ENCODE measurements at regions not wholly inside any gene's neighbourhood (a gene's known extent, or its start where the extent isn't known, plus 50 kb on each side); places are given as distances from the start of the nearest gene placed in this dataset.

DNA sequence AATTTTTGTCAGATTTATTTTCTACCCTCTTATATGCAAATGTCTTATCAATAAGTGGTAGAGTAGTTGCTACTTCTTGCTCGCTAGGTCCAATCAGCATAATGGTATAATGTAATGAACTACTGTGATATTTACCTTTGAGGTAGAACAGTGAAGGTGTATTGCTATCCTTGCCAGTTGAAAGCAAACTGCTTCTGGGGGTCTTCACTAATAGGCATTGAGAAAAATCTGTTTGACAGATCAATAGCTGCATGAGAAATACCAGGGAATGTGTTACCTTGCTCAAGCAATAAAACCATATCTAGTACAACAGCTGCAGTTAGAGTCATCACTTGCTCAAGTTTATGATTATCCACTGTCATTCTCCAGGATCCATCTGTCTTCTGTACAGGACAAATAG lies 50.1 kb upstream of the EFEMP1 start:
- no peak overlapping the region for H3K4me3 ChIP-seq (ENCODE audit: low read length)
- WGBS, result 91% methylated on average over 1 of the region's 1 CpG
- H3K27me3 ChIP-seq (ENCODE audit: insufficient read depth, low read length), result no peaks in the 10 kb centered on the region
- no peak overlapping the region for H3K27ac ChIP-seq (ENCODE audit: low read depth, low read length)
- H3K9me3 ChIP-seq (ENCODE audit: insufficient read depth, low read depth, low read length), result no peaks in the 10 kb centered on the region
- peaks cover 4% of the 10 kb centered on the region; the same call in 1 of the 2 replicates for H3K4me1 ChIP-seq (ENCODE audit: insufficient read depth, low read length)
- no peaks in the 10 kb centered on the region for H3K36me3 ChIP-seq (ENCODE audit: insufficient read depth, low read length)
- no peak overlapping the region for H3K9ac ChIP-seq (ENCODE audit: low read depth, low read length)

DNA sequence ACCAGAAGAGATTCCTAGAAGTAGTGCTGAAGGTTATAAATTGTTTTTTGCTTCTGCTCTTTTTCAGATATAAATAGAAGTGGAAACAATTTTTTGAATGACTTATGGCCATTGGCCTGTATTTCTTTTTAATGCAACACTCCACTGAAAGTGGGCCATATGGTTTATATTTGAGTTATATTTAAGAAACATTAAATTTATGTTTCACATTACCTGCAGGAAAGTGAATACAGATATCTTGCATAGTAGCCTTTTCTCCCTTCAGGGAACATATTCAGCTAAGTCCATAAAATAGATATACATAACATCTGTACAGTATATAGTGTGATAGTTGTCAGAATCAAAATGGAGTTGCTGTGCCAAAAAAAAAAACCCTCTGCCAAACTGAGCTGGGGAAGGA lies 53.1 kb upstream of the EFEMP1 start:
- H3K4me3 ChIP-seq (ENCODE audit: low read length), result no peak overlapping the region
- no peaks in the 10 kb centered on the region for H3K36me3 ChIP-seq (ENCODE audit: insufficient read depth, low read length)
- H3K4me1 ChIP-seq (ENCODE audit: insufficient read depth, low read length), result peaks cover 10% of the 10 kb centered on the region
- no peaks in the 10 kb centered on the region for H3K27me3 ChIP-seq (ENCODE audit: insufficient read depth, low read length)
- H3K9me3 ChIP-seq (ENCODE audit: insufficient read depth, low read depth, low read length), result no peaks in the 10 kb centered on the region
- H3K27ac ChIP-seq (ENCODE audit: low read depth, low read length), result no peak overlapping the region
- H3K9ac ChIP-seq (ENCODE audit: low read depth, low read length), result no peak overlapping the region

DNA sequence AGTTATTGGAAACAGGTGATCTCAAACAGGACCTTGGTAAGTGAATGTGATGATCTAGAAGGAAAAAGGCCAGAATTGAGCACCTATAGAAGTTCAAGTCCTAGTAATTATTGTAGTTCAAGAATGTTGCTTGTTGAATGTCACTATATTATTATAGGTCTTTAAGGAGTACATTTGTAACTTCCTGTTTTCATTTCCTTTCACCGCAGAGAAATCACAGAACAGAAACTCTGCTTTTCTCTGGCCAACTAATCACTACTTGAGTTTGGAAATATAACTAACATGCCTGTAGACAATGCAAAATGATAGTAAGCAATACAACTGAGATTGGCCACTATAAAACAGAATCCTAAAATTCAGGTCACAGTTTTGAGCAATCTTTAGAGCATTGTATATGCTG lies 61.8 kb upstream of the EFEMP1 start:
- Histone ChIP-seq H3K4me1 (ENCODE audit: insufficient read depth, low read length) (peaks cover 6% of the 10 kb centered on the region; the same call in 1 of the 2 replicates), H3K27ac (ENCODE audit: low read depth, low read length) (no peak overlapping the region), H3K27me3 (ENCODE audit: insufficient read depth, low read length) (no peaks in the 10 kb centered on the region), H3K9me3 (ENCODE audit: insufficient read depth, low read depth, low read length) (no peaks in the 10 kb centered on the region), H3K9ac (ENCODE audit: low read depth, low read length) (no peak overlapping the region), H3K4me3 (ENCODE audit: low read length) (no peak overlapping the region), H3K36me3 (ENCODE audit: insufficient read depth, low read length) (no peaks in the 10 kb centered on the region)
- WGBS, result 100% methylated on average over 1 of the region's 1 CpG

DNA sequence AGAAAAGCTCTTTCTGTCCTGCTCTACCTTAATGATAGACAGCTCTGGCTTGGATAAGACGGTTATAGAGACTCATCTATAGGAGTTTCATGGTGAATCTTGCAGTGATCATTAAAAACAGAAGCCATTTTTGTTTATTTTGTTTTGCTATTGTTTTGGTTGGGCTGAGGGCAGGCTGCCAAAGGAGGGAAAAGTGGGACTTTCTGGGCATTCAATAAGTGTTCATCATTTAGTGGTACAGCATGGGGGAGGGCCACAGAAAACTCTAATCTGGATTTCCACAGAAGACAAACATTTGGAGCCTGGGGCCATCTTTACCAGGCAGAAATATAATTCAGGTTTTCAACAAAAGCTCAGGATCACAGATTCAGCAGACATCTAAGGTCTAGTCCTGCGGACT lies 62.4 kb upstream of the EFEMP1 start:
- H3K27ac ChIP-seq (ENCODE audit: low read depth, low read length), result no peak overlapping the region
- H3K36me3 ChIP-seq (ENCODE audit: insufficient read depth, low read length), result no peaks in the 10 kb centered on the region
- WGBS, result 93% methylated on average over 2 of the region's 2 CpGs
- H3K27me3 ChIP-seq (ENCODE audit: insufficient read depth, low read length), result no peaks in the 10 kb centered on the region
- H3K4me3 ChIP-seq (ENCODE audit: low read length), result no peak overlapping the region
- no peak overlapping the region for H3K9ac ChIP-seq (ENCODE audit: low read depth, low read length)
- H3K9me3 ChIP-seq (ENCODE audit: insufficient read depth, low read depth, low read length), result no peaks in the 10 kb centered on the region
- peaks cover 1% of the 10 kb centered on the region; the same call in 1 of the 2 replicates for H3K4me1 ChIP-seq (ENCODE audit: insufficient read depth, low read length)

DNA sequence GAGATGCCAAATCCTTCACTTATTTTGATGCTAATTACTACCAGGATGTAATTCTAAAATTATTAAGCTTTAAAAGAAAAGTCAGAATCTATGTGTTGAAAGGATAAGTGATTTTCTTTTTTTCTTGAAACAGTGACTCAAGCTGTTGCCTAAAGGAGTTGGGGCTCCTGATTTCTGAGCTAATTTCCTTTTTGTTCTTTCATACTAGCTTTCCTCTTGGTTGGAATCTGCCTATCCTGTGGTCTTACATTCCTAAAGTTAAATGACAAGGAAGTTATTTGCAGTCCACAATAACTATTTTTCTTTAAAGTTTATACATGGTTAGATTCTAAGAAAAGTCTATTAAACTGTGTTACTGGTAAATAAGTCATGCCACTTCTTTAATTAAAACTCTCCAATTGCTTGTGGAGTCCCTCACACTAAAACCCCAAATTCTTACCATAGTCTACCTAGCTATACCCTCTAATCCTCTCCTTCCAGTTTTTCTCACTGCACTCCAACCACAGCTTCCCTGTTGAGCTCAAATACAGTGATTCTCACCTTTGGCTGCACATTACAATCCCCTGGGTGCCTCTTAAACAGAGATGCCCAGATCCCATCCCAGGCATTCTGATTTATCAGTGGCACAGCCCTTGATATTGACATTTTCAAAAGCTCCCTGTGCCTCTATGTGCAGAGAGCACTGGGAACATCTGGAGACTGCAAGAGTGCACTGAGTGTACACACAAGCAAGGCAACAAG lies 63.3 kb upstream of the EFEMP1 start:
- H3K9ac ChIP-seq (ENCODE audit: low read depth, low read length), result no peak overlapping the region
- H3K9me3 ChIP-seq (ENCODE audit: insufficient read depth, low read depth, low read length), result no peaks in the 10 kb centered on the region
- no peaks in the 10 kb centered on the region for H3K27me3 ChIP-seq (ENCODE audit: insufficient read depth, low read length)
- H3K27ac ChIP-seq (ENCODE audit: low read depth, low read length), result no peak overlapping the region
- H3K4me3 ChIP-seq (ENCODE audit: low read length), result no peak overlapping the region
- no peaks in the 10 kb centered on the region for H3K36me3 ChIP-seq (ENCODE audit: insufficient read depth, low read length)
- no peaks in the 10 kb centered on the region for H3K4me1 ChIP-seq (ENCODE audit: insufficient read depth, low read length)

DNA sequence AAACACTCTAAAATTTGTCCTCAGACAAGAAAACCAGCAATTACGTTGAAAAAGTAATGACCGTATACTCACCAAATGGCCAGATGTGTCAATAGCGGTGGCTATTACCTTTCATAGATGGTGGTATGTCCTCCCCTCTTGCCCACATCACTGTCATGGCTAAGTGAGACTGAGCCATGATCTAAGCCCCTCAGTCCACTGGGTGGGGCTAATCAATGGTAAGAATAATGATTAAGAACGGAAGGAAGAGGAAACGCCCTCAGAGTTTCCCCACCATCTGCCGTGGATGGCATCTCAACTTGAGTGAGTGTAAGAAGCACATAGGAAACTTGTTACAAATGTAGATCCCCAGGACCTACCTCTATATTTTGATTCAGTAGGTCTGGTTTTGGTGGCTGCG lies 65.8 kb upstream of the EFEMP1 start:
- 95% methylated on average over 7 of the region's 7 CpGs for WGBS
- no peaks in the 10 kb centered on the region for H3K9me3 ChIP-seq (ENCODE audit: insufficient read depth, low read depth, low read length)
- no peaks in the 10 kb centered on the region for H3K36me3 ChIP-seq (ENCODE audit: insufficient read depth, low read length)
- H3K27ac ChIP-seq (ENCODE audit: low read depth, low read length), result no peak overlapping the region
- H3K4me3 ChIP-seq (ENCODE audit: low read length), result no peak overlapping the region
- no peaks in the 10 kb centered on the region for H3K27me3 ChIP-seq (ENCODE audit: insufficient read depth, low read length)
- no peak overlapping the region for H3K9ac ChIP-seq (ENCODE audit: low read depth, low read length)
- no peaks in the 10 kb centered on the region for H3K4me1 ChIP-seq (ENCODE audit: insufficient read depth, low read length)

DNA sequence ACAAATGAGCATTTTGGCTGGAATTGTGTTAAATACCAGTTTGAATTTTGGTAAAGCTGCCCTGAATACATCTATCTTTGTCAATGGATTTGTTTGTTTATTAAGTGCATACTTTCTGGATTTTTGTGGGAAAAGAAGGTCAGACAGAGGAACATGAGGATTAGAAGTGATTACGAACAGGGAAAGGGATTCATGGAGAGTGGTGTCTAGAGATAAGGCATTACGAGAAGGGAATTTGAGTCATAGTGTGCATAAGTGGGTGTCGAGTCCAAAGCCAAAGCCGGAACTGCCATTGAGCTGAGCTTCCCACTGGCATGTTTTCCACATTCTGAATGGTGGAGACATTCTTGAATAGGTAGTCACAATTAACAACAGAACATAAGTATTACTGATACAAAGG lies 68.9 kb upstream of the EFEMP1 start:
- no peak overlapping the region for H3K4me3 ChIP-seq (ENCODE audit: low read length)
- WGBS, result 89% methylated on average over 4 of the region's 4 CpGs
- H3K36me3 ChIP-seq (ENCODE audit: insufficient read depth, low read length), result no peaks in the 10 kb centered on the region
- H3K9me3 ChIP-seq (ENCODE audit: insufficient read depth, low read depth, low read length), result no peaks in the 10 kb centered on the region
- H3K27me3 ChIP-seq (ENCODE audit: insufficient read depth, low read length), result no peaks in the 10 kb centered on the region
- H3K27ac ChIP-seq (ENCODE audit: low read depth, low read length), result no peak overlapping the region
- no peak overlapping the region for H3K9ac ChIP-seq (ENCODE audit: low read depth, low read length)
- H3K4me1 ChIP-seq (ENCODE audit: insufficient read depth, low read length), result no peaks in the 10 kb centered on the region

DNA sequence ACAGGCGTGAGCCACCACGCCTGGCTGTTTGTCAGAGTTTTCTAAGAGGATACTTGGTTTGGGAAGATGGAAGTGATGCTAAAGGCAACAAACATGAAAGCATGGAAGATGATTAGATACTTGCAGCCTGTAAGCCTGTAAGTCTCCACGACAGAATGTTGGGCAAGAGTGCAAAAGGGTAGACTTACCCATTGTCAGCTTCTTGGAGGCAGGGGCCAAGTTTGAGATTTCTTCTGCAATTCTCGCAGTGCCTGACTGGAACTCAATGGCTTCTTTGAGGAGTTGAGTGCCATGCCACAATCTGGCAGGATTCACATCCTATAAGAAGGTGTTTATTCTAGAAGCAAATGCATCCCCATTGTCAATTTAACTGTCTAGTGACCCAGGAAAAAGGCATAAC lies 70.1 kb upstream of the EFEMP1 start:
- Histone ChIP-seq H3K4me1 (ENCODE audit: insufficient read depth, low read length) (no peaks in the 10 kb centered on the region), H3K9me3 (ENCODE audit: insufficient read depth, low read depth, low read length) (no peaks in the 10 kb centered on the region), H3K27ac (ENCODE audit: low read depth, low read length) (no peak overlapping the region), H3K4me3 (ENCODE audit: low read length) (no peak overlapping the region), H3K27me3 (ENCODE audit: insufficient read depth, low read length) (no peaks in the 10 kb centered on the region), H3K9ac (ENCODE audit: low read depth, low read length) (no peak overlapping the region), H3K36me3 (ENCODE audit: insufficient read depth, low read length) (no peaks in the 10 kb centered on the region)
- WGBS, result 90% methylated on average over 4 of the region's 4 CpGs

DNA sequence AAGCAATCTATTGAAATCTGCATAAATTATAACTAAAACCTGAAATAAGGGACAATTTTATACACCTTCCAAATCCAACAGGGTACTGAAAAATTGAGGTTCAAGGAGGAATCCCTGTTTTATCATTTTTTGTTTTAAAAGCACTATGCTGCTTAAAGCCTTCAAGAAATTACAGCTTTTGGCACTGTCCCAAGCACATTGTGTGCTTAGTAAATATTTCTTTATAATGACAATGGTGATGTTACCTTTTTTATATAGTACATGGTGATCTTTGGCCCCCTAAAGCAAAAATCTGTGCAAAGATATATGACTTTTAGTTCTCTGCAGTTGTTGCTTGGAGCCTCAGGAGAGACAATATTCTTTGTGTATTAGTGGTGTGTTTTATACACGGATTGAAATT lies 71.6 kb upstream of the EFEMP1 start:
- WGBS, result no CpG with 5 or more reads among the region's 1 CpG
- Histone ChIP-seq H3K36me3 (ENCODE audit: insufficient read depth, low read length) (no peaks in the 10 kb centered on the region), H3K27me3 (ENCODE audit: insufficient read depth, low read length) (no peaks in the 10 kb centered on the region), H3K27ac (ENCODE audit: low read depth, low read length) (no peak overlapping the region), H3K9me3 (ENCODE audit: insufficient read depth, low read depth, low read length) (no peaks in the 10 kb centered on the region), H3K9ac (ENCODE audit: low read depth, low read length) (no peak overlapping the region), H3K4me1 (ENCODE audit: insufficient read depth, low read length) (no peaks in the 10 kb centered on the region), H3K4me3 (ENCODE audit: low read length) (no peak overlapping the region)

DNA sequence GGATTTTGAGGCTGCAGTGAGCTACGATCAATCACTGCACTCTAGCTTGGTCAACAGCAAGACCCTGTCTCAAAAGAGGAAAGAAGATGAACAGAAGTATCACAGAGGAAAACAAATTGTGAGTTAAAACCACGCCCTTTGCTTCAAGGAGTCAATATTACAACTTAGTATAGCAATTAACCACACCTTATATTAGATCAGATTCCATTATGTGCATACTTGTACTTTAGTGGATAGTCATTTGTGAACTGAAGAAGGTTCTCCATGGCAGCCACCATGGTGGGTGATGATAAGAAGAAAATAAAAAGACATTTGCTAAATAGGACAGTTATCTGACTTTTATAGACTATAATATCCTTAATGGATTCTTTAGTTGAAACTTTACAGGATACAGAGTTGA lies 72.3 kb upstream of the EFEMP1 start:
- 86% methylated on average over 2 of the region's 2 CpGs for WGBS
- Histone ChIP-seq H3K36me3 (ENCODE audit: insufficient read depth, low read length) (no peaks in the 10 kb centered on the region), H3K9ac (ENCODE audit: low read depth, low read length) (no peak overlapping the region), H3K27me3 (ENCODE audit: insufficient read depth, low read length) (no peaks in the 10 kb centered on the region), H3K4me3 (ENCODE audit: low read length) (no peak overlapping the region), H3K27ac (ENCODE audit: low read depth, low read length) (no peak overlapping the region), H3K9me3 (ENCODE audit: insufficient read depth, low read depth, low read length) (no peaks in the 10 kb centered on the region), H3K4me1 (ENCODE audit: insufficient read depth, low read length) (no peaks in the 10 kb centered on the region)

DNA sequence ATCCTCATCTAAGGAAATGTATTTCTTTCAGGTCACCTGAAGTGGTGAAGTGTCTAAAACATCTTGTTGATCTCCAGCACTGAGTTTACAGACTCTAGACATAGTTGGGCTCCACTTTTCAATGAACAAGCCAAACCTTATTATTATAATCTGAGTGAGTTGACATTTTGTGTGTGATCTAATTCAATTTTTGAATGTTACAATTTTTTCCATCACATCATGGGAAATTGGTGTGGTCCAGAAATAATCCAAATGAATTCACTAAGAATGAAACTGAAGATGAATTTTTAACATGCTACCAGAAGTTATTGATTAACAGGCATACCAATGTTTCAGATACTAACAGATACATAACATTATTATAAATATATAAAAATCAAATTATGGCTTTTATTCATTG lies 75.6 kb upstream of the EFEMP1 start:
- Histone ChIP-seq H3K27ac (ENCODE audit: low read depth, low read length) (no peak overlapping the region), H3K9ac (ENCODE audit: low read depth, low read length) (no peak overlapping the region), H3K27me3 (ENCODE audit: insufficient read depth, low read length) (no peaks in the 10 kb centered on the region), H3K4me3 (ENCODE audit: low read length) (no peak overlapping the region), H3K9me3 (ENCODE audit: insufficient read depth, low read depth, low read length) (no peaks in the 10 kb centered on the region), H3K36me3 (ENCODE audit: insufficient read depth, low read length) (no peaks in the 10 kb centered on the region), H3K4me1 (ENCODE audit: insufficient read depth, low read length) (no peaks in the 10 kb centered on the region)

DNA sequence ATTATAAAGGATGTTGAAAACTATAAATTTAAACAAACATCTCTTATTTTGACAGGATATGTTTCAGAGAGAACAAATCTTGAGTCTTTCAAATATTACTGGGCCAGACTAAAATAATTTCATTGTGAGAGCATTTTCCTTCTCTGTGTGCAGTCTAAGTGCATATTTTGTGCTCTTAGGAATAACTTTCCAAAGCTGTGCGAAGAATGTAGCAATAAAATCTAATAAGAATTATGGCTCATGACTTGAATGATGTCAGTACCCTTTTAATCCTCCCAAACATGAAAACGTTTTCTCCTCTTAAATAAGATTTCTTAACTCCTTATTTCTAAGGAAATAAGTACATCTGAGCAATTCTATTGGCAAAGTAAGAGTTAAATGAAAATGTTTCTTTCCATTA lies 76.2 kb upstream of the EFEMP1 start:
- Histone ChIP-seq H3K9me3 (ENCODE audit: insufficient read depth, low read depth, low read length) (no peaks in the 10 kb centered on the region), H3K27ac (ENCODE audit: low read depth, low read length) (no peak overlapping the region), H3K4me3 (ENCODE audit: low read length) (no peak overlapping the region), H3K27me3 (ENCODE audit: insufficient read depth, low read length) (no peaks in the 10 kb centered on the region), H3K9ac (ENCODE audit: low read depth, low read length) (no peak overlapping the region), H3K36me3 (ENCODE audit: insufficient read depth, low read length) (no peaks in the 10 kb centered on the region), H3K4me1 (ENCODE audit: insufficient read depth, low read length) (no peaks in the 10 kb centered on the region)
- 88% methylated on average over 1 of the region's 2 CpGs for WGBS
